HG02885 (cell line): ENCODE measurements at regions not wholly inside any gene's neighbourhood (a gene's known extent, or its start where the extent isn't known, plus 50 kb on each side); places are given as distances from the start of the nearest gene placed in this dataset.
"Not testable (repeated sequence)": the region's sequence is repeated elsewhere in the genome, so short reads cannot be mapped to it uniquely, and the experiment has no call there.

ENCODE experiments used
- ATAC-seq: cut with Tn5 transposase; IDR thresholded peaks from one replicate; pipeline ENCODE4 v1.9.1; 2021; ENCODE audit warnings: mild to moderate bottlenecking; ENCODE audit not compliant: unreplicated experiment, poor library complexity

DNA sequence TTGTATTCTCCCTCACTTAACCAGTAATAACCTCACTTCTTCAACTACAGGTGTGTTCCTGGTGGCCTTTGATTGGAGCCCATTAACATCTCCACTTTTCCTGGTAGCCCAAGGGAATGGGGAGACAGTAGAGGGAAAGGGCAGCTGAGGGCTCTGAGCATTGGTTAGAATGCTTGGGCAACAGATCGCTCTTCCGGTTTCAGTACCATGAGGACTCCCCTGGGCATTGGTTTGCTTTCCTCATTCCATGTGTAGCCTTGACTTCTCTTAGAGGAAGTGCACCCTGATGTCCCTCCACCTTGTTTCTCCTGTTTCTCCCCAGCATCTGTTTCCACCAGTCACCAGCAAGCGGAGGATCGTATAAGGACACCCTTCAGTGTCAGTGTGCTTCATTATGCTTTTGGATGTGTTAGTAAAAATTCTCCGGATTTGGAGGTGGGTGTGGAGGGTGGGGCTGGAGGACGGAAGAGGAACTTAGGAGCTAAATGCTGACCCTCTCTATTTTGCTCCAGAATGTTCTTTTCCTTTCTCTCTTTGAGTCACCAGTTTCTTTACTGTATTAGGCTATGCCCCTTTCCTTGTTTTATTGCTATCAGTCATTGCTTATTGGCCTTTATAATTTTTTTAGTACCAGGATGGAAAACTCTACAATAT, 50.6 kb upstream of the ZNG1B start:
- ATAC-seq: not testable (repeated sequence)

DNA sequence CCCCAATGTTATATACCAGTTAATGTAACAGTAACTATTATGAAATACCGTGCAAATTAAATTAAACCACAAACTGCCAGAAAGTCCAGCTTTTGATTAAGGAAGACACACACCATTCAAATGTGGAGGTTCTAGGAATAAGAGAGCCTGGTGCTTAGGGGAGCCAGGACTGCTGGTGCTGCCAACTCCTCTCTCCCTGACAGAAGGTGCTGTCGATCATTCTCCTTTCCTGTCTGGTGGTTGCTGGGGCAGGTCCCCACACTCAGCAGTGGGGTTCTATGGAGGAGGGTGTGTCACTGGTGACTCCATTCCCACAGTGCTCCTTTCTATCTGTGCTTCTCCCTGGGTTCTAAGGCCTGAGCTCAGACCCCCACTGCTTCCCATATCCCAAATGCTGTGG, 57.9 kb upstream of the ZNG1B start:
- not testable (repeated sequence) for ATAC-seq

DNA sequence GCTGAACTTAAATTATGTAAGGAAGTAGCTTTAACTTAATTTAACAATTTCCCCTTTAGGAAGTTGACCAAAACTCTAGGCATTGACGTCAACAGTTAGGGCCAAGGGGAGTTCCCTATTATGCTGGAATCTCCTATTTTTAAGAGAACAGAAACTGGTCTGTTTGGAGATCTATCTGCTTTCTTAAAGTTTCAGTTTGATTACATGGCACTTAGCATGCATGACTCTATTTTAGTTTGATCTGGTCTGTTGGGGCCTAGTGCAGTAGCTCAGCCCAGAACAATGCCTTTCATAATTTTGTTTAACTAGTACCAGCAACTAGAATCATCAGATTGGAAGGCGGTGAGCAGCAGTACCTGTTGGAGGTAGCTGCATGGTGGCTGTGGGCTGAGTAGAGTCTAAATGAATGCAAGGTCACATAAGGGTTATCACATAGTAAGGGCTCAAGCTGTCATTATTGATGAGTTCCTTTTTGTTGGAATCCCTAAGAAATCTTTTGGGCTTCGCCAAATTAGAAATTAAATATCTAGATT, 60.5 kb upstream of the ZNG1B start:
- peak; percentile 86 for ATAC-seq

DNA sequence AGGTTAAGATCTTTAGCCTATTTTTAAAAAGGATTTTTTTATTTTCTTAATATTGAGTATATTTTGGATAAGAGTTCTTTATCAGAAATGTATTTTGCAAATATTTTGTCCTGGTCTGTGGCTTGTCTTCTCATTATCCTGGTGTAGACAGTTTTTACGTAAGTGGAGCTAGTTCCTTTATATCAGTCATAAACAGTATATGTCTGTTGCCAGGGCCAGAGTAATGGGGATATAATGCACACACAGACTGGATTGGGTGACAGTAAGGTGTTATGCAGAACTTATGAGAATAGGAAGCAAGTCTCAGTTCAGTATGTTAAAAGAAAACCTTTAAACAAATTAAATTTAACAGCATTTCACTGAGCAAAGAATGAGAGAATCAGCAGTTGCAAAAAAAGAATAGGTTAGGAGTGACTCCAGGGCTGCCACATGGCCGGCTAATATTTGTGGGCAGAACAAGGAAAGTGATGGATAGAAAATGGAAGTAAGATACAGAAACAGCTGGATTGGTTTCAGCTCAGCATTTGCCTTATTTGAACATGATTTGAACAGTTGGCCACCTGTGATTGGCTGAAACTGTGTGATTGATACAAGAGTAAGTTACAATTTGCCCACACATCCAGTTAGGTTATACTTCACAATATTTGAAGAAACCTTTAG, 61.1 kb upstream of the ZNG1B start:
- ATAC-seq: peak; percentile 42

DNA sequence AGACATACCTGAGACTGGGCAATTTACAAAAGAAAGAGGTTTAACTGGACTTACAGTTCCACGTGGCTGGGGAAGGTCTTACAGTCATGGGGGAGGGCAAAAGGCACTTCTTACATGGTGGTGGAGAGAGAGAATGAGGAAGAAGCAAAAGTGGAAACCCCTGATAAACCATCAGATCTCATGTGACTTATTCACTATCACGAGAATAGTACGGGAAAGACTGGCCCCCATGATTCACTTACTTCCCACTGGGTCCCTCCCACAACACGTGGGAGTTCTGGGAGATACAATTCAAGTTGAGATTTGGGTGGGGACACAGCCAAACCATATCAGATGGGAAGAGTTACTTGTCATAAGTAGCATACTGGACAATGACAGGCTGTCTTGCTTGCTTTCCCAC, 62.6 kb upstream of the ZNG1B start:
- ATAC-seq: not testable (repeated sequence)

DNA sequence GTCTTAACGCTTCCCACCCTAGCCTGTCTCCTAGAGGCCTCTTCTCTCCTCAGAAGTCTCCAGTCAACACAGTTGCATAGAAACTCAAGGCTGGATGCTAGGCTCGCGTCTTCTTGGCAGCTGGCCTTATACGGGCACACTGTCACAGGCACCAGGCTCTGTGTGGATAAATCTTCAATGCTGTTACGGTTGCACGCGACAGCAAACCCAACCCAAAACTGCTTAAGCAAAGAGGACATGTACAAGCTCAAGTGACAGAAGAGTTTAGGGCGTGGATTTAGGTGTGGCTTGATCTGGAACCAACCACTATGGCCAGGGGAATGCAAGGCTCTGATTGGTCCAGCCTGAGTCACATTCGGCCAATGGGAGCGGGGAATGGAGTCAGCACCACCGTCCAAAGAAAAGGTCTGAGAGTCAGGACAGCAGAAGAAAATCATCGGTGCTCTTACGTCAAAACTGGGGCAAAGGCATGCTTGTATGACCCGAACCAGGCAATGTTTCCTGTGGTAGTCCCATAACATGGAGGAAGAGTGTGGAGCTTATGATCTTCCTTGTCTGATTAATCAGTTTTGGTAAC, 65.1 kb upstream of the ZNG1B start:
- ATAC-seq: not testable (repeated sequence)

DNA sequence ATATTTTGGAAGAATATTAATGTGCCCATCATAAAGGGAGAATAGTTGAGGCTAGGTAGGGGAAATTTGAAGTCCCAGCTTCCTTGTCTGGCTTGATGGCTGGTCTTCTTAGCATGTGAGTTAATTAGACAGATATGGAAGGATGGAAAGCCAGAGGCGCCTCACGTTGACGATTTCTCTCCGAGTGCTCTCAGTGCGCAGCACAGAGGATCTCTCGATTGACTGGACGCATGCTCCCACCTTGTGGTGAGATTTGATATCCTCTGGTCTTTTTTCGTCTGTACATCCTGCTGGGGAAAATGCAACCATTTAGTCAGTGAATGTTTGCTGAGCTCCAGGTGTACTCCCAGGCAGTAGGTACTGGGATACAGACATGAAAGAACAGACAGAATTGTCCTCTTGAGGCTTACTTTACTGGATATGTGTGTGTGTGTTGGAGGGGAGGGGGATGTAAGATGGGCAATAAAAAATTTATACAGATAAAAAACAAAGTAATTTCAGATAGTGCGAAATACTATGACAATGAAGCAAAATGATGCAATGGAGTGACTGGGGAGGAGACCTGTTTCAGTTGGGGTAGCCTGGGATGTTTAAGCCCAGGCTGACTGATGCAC, 66.9 kb upstream of the ZNG1B start:
- ATAC-seq: peak; percentile 73

DNA sequence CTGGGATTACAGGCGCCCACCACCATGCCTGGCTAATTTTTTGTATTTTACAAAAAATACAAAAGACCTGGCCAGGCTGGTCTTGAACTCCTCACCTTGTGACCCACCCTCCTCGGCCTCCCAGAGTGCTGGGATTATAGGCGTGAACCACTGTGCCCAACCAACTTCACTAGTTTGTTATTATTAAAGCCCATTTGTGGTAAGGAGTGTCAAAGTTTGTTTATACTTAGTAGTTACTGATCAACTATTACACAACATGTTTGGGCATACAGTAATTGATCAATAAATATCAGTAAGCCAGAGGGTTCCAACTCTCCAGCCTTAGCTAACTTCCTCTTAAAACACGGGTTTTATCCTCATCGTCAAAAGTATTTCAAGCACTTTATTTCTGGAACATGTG, 67.5 kb upstream of the ZNG1B start:
- ATAC-seq: no peak

DNA sequence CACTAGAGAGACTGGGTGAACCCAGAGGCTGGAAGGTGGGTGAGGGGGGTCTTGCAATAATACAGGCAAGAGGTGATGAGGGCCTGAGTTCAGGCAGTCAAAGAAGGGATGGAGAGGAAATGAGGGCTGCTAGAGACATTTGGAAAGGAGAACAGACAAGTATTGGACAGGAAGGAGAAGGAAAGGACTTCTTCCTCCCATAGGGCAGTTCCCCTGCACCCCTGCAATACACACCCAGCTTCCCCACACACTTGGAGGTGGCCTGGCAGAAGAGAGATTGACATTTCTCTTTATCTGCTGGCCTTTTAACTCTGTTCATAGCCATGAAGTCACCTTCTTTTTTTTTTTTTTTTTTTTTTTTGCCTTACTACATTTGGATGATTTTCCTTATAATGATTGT, 68.9 kb upstream of the ZNG1B start:
- ATAC-seq: not testable (repeated sequence)

DNA sequence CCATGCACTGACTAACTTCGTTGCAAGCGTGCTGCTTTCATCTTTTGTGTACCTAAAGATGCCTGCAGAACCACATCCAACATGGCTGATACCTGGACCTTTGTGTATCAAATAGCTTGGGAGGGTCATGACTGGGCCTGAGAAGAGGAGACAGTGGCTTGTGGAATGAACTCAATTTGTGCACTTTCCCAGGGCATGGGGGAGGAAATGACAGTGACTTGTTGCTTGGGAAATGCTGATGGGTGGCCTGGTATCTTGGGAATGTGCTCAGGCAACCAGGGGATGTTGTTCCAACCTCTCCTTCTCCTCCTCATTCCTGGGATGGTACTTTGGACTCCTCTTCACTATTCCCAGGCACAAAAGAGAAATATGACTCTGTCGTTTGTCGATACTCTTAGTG, 70.7 kb upstream of the ZNG1B start:
- ATAC-seq: not testable (repeated sequence)

DNA sequence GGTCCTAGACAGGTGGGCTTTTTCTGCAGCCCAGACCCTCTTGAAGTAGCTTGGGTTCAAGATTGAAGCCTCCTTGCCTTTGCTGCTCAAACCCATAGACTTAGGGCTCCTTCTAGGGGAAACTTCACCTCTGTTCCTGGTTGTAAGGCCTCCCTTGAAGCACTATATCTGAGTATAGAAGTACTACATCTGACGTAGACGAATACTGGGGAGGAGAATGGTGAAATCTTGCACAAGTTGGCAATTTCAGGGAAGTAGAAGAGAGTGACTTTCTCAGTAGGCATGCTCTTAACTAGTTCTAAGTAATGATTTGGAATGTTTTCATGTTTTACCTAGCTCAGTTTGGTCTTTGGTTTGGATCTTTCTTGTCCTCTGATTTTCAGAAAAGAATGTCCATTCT, 71.7 kb upstream of the ZNG1B start:
- not testable (repeated sequence) for ATAC-seq

DNA sequence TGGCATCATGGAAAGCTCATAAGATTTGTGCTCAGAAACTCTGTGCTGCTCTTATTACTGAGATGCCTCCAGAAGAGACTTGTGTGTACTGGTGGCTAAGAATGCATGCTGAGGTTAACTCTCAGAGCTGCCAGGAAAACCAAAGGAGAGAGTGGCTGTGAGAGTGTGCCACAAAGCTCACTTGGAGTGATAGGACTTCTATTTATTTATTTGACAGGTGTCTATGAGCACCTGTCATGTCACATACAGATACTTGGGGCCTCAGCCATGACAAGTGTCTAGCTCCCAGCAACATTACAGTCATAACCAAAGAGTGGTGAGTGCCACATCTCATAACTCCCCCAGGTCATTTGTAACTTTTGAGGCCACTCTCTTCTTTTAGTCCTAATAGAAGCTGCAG, 72.2 kb upstream of the ZNG1B start:
- ATAC-seq: not testable (repeated sequence)

DNA sequence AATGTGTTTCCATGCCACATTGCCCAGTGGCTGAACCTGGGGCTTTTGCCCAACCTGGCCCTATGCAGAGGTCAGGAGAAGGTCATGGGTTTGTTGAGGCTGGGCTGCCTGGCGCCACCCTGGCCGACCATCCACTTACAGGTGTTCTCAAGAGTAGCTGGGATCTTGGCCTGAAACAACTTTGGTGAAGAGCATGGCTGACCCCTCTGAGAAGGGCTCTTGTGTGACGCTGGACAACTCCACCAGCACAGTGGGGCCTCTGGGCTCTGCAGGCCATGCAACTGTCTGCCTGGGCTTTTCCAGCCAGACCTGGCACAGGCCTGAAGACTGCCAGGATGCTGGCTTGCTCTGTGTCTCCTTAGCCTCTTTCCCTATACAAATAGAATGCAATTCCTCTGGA, 76.4 kb upstream of the ZNG1B start:
- no peak for ATAC-seq

DNA sequence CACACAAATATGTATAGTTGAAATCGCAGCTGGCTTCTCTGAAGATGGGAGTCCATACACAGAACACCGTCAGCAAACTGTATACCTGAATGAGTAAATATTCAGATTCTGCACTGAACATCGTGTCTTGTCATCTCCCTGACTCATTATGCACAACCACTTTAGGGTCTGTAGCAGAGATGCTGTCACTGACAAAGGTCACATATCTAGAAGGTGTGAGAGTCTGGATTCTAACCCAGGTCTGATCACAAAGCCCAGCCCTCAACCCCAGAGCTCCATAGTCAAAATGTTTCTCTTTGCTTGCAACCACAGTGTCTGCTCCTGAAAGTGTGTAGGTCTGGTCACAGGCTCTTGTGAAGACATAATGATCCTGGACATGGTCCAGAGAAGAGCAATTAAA, 78.3 kb upstream of the PAX8 start:
- ATAC-seq: no peak

DNA sequence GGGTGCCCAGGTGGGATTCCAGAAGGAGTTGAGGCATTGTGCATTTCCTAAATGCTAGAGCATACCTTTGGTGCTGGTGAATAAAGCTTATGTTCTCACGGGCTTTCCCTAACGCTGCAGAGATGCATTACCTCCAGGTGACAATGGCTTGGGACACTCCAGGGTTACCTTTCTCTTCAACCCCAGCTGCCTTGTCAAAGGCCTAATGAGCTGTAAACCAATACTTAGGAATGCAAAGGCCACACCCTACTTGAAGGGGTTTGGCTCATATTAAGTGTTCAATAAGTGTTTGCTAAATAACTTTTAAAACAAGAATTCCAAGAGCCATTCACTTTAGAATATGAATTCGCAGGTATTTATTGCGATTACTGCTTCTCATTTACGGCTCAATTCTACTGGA, 77.6 kb upstream of the PAX8 start:
- not testable (repeated sequence) for ATAC-seq

DNA sequence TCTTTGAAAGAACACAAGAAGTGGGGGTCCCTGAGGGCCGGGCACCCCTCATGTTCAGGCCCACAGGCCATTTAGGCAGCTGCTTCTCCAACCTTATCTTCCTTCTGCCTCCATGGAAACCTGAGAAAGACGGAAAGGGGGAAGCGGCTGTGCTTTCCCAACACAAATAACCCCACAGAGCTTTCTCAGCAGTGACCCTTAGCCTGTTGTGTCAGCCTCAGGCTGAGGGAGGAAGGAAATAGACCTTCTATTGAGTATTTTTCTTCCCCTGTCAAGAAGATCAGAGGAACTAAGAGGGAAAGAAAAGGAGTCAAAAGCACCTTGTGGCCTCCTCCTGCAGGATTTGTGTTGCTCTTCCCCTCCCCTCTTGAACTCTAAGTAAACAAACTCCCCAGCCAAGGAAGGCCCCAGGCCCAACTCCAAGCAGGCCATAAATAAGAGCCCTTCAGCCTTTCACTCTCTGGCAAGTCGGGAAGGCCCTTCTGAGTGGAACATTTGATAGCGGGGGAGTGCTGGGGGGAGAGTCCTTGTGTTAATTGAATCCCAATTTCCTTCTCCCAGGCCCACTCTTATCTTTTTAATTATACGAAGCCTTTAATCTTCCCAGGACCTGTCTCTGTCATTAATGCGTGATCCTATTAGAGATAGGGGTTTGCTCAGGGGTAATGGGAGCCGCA, 76.8 kb upstream of the PAX8 start:
- not testable (repeated sequence) for ATAC-seq

DNA sequence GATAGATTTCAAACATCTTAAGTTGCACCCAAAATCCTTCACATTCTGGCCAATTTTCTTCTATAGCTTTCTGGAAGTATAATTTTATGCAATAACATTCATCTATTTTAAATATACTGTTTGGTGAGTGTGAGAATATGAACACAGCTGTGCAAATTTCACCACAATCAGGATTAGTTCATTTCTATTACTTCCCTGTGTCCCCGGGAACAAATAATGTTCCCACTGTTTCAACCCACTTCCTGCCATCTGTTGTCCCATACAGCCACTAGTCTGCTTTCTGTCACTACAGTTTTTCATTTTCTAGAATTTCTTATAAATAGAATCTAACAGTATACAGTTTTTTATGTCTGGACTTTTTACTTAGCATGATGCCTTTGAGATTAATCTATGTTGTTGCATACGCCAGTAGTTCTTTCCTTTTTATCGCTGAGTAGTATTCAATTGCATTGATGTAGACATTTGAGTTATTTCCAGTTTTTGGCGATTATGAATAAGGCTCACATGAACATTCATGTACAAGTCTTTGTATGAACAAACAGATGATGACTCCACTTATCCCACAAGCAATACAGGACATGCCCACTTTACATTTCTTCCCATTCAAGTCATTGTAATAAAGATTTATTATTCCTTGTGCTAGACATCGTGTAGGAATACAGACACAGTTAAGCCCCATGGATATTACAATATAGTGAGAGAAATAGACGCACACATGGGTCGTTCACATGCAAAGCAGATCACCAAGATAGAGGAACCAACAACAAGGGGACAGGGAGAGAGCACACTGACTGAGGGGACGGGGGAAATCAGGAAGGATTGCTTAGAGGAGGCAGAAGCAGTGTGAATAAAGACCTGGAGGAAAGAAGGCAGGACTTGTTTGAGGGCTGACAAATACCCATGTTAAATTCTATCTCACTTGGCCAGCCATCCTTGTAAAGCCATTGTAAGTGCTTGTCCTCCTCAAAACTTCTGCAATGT, 72.9 kb upstream of the PAX8 start:
- no peak for ATAC-seq

DNA sequence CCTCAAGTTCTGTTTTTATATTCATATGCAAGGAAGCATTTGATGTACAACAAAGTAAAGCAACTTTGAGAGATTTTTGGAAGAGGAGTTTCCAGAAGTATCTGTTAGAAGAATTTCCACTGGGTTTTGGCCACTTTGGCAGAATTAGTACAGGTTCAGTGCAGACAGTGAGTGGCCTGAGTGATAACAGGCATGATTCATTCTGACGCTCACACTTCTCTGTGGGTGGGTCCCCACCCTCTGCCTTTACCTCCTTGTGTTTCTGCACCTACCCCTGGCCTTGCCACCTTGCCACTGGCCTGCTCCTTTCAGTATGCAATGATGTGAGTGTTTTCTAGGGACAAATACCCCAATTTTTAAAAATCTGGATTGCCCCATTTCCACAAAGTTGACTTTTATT, 65.1 kb upstream of the PAX8 start:
- ATAC-seq: not testable (repeated sequence)

DNA sequence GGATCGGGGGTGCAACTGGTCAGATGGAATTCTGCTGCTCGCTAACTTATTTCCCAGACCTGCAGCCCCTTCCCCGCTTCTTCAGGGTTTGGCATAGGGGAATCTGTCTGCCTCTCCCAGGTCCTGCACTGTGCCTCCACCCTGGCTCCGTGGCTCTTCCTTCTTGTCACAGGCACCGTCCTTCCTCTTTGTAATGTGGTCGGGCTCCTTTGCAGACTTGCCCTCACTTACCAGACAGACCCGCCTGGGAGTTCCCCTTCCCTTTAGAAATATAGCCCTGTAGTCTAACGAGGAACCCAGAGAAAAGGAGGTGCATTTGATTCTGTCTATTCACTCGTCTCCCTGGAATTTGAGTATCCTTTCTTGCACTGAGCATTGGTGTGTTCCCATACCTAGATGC, 63.9 kb upstream of the PAX8 start:
- no peak for ATAC-seq
